Embryonic facial prominence (tissue), 1 donor: ENCODE measurements at regions not wholly inside any gene's neighbourhood (a gene's known extent, or its start where the extent isn't known, plus 50 kb on each side); places are given as distances from the start of the nearest gene placed in this dataset.

ENCODE experiments used
- DNase-seq: peaks from one replicate; pipeline ENCODE4 v3.0.0-alpha.2; 2016; ENCODE audit errors: extremely low spot score

- DNase-seq: no peak
Observed at GRCh38 chr13:106748785-106749184, 180.8 kb upstream of the ARGLU1 start.

GRCh38 chr13:106744516-106744915, 176.6 kb upstream of the ARGLU1 start:
- DNase-seq: no peak

- no peak for DNase-seq
Observed at GRCh38 chr13:106738186-106738678, 170.3 kb upstream of the ARGLU1 start.

- DNase-seq: no peak
Observed at GRCh38 chr13:106736941-106737340, 169.0 kb upstream of the ARGLU1 start.

- no peak for DNase-seq
Observed at GRCh38 chr13:106734198-106734597, 166.3 kb upstream of the ARGLU1 start.

GRCh38 chr13:106723036-106723435, 155.1 kb upstream of the ARGLU1 start:
- DNase-seq: no peak

GRCh38 chr13:106722620-106723019, 154.7 kb upstream of the ARGLU1 start:
- DNase-seq: no peak

GRCh38 chr13:106721599-106721998, 153.7 kb upstream of the ARGLU1 start:
- DNase-seq: no peak

- no peak for DNase-seq
Observed at GRCh38 chr13:106714271-106714982, 146.5 kb upstream of the ARGLU1 start.

- DNase-seq: no peak
Observed at GRCh38 chr13:106712381-106712780, 144.4 kb upstream of the ARGLU1 start.

GRCh38 chr13:106710266-106710665, 142.3 kb upstream of the ARGLU1 start:
- no peak for DNase-seq

- DNase-seq: no peak
Observed at GRCh38 chr13:106709522-106709921, 141.6 kb upstream of the ARGLU1 start.

- DNase-seq: no peak
Observed at GRCh38 chr13:106702505-106702904, 134.6 kb upstream of the ARGLU1 start.

- no peak for DNase-seq
Observed at GRCh38 chr13:106701771-106702341, 133.9 kb upstream of the ARGLU1 start.

- no peak for DNase-seq
Observed at GRCh38 chr13:106700439-106700838, 132.5 kb upstream of the ARGLU1 start.

GRCh38 chr13:106700007-106700406, 132.1 kb upstream of the ARGLU1 start:
- no peak for DNase-seq

GRCh38 chr13:106699311-106699710, 131.4 kb upstream of the ARGLU1 start:
- no peak for DNase-seq

GRCh38 chr13:106696719-106697118, 128.8 kb upstream of the ARGLU1 start:
- no peak for DNase-seq

GRCh38 chr13:106696140-106696539, 128.2 kb upstream of the ARGLU1 start:
- DNase-seq: no peak

GRCh38 chr13:106695139-106695538, 127.2 kb upstream of the ARGLU1 start:
- DNase-seq: no peak

- DNase-seq: no peak
Observed at GRCh38 chr13:106691861-106692260, 123.9 kb upstream of the ARGLU1 start.

- DNase-seq: no peak
Observed at GRCh38 chr13:106691341-106691740, 123.4 kb upstream of the ARGLU1 start.

- no peak for DNase-seq
Observed at GRCh38 chr13:106690779-106691178, 122.8 kb upstream of the ARGLU1 start.

GRCh38 chr13:106689906-106690305, 122.0 kb upstream of the ARGLU1 start:
- DNase-seq: no peak
